ENCODE measurements at regions not wholly inside any gene's neighbourhood (a gene's known extent, or its start where the extent isn't known, plus 50 kb on each side); places are given as distances from the start of the nearest gene placed in this dataset.

- TF ChIP-seq POLR2A (IDR thresholded peaks at IDR 0.05) (no peak), CTCF (IDR thresholded peaks at IDR 0.05) (no peak)
These were observed 77.5 kb upstream of the CASK start for GRCh38 chrX:42000836-42001235.
